Stimulated activated CD4-positive, alpha-beta T cell treated with anti-CD3 and anti-CD28 coated beads, Interleukin-4, amount 100 ng/mL, for 1 hour (primary cell): ENCODE measurements at regions not wholly inside any gene's neighbourhood (a gene's known extent, or its start where the extent isn't known, plus 50 kb on each side); places are given as distances from the start of the nearest gene placed in this dataset.

Experiments
- DNase-seq: peaks from one replicate; pipeline ENCODE4 v3.0.0-alpha.2; 2020

DNA sequence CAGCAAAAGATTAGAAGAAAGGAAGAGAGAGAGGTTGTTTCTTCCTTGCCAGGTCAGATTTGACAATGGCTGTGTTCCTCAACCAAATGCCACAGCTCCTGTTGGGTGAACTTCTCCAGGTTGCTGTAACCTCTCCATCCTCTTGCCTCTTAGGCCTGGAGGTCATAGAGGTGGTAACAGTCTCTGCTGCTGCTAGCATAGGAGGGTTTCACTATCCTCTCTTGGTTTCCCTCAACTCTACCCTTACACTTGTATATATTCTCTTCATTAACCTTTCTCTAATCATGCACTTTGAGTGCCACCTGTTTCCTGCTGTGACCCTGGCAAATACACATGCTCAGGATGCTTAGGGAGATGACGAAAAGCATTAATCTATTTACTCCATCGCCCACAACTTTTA is 67.7 kb upstream of the HIF1A start:
- DNase-seq, result no peak

GRCh38 chr14:61628016-61628725 is 67.1 kb upstream of the HIF1A start:
- no peak for DNase-seq

GRCh38 chr14:61630399-61631044 is 64.8 kb upstream of the HIF1A start:
- no peak for DNase-seq

- no peak for DNase-seq
Observed at GRCh38 chr14:61631045-61631687, 64.1 kb upstream of the HIF1A start.

GRCh38 chr14:61632401-61632800 is 62.9 kb upstream of the HIF1A start:
- DNase-seq, result no peak

DNA sequence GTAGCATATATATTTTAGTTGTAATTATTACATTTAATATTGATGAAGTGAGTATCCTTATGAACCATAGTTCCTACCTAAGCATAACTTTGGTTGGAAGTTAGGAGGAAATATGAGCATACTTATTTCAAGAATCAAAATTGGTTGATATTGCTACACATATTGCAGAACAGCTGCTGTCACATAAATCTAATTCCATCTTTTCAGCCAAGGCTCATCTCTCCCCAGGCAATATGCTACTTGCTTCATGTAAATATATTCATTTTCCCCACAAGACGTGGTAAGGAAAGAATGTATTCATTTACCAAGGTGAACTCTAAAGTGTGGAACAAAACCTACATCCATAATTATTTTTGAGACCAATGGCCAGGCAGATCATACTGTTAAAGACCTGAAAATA is 62.5 kb upstream of the HIF1A start:
- no peak for DNase-seq

DNA sequence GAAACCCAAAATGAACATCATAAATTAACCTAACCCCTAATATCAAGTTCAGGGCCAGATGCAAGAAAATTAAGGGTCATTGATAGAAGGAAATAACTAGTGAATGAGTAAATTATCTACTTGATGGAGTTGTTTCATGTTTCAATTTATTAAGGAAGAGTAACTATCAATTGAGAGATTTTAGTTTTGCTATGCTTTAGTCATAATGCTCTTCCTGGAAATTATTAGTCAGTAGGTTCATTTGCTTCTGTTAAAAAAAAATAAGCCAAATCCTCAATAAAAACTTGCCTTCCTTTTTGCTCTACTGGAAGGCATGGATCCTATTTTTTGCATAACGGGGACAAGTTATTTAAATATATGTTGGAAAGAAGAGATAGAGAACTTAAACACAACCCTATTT is 59.0 kb upstream of the HIF1A start:
- no peak for DNase-seq

DNA sequence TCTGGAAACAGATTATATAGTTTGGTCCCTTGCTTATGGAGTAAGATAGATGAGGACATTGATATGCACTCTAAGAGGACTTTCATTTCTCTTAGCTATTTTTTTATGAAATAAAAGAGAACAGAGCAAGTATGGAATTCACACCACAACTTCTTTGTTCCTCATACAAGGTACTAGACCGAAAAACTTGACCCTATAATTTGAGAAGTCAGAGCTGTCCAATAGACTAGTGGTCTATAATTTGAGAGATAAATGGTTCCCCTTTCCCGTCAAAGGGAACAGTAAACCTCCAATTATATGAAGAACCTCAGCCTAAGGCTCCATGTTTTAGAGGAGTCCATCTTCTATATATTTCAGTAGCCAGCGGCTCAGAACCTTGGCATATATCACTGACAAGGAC is 58.5 kb upstream of the HIF1A start:
- no peak for DNase-seq

DNA sequence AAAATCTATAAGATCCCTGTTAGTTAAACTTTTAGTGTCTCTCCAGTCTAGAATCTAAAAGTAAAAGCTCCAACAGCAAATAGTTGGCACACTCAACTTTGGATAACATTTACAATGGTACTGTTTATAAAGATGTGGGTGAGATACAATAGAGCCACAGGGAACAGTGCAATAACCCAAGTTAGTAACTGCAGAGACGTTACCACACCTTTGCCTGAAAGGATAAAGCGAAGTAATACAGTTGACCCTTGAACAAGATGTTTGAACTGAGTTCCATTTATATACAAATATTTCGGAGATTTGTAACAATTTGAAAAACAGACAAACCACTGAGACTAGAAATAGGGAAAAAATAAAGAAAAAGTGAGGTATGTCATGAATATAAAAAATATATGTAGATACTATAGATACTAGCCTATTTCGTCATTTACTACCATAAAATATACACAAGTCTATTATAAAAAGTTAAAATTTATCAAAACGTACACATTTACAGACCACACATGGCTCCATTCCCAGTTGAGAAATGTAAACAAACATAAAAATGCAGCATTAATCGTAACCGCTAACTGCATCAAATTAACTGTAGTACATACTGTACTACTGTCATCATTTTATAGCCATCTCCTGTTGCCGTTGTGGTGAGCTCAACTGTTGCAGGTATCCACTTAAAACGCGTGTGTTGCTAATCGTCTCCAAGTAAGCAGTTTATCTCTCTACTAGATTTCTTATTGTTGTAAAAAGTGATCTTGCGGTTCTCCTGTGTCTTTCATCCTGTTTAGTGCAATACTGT is 56.5 kb upstream of the HIF1A start:
- DNase-seq, result no peak

- no peak for DNase-seq
Observed at GRCh38 chr14:61640158-61641136, 54.9 kb upstream of the HIF1A start.

GRCh38 chr14:61641914-61642613 is 53.2 kb upstream of the HIF1A start:
- DNase-seq, result no peak

DNA sequence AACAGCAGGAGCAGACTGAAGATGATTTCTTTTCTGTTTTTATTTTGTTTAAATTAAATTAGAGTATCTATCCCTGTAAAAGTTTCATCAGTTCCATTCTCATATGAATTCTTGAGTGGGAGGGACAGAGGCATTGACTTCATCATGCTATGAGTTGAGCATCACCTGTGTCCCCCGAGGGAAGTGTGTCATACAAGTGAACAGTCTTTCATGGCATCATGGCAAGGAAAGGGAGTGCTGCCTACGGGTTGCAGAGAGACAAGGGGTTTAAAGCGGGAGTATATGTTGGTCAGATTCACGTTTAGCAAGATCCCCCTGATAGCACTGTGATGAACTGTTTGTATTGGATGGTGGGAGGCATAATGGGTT is 52.7 kb upstream of the HIF1A start:
- no peak for DNase-seq

DNA sequence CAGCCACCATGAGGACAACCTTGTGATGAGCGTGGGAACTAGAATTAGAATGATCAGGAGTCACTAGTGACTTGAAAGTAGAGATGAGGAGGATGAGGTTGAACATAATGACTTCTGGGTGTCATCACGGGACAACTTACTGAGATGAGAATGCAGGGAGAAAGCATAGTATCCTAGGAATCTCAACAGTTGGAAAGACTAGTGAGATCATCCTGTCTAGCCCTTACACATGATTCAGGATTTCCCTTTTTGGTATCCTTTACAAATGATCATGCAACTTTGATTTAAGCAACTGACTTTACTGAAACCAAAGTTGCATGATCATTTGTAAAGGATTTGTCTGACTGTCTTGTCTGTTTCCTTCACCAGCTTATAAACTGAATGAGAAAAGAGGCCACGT is 51.8 kb upstream of the HIF1A start:
- no peak for DNase-seq

- DNase-seq, result no peak
Observed at GRCh38 chr14:61644175-61644574, 51.1 kb upstream of the HIF1A start.

DNA sequence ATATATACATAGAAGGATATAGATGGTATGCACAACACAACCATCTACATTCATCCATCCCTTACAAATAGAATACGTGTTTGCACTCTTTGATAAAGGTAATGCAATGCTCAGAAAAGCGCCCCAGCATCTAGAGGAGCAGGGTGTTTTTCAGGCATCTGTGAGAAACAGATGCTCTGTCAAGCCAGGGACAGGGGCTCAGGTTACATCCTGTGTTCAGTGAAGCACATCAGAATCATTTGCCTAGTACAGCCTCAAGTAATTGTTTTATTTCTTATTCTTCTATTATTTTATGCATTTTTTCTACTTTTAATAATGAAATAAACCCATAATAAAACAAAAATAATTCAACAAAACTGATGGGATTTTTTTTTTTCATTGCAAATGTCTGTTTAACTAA is 50.5 kb upstream of the HIF1A start:
- no peak for DNase-seq

DNA sequence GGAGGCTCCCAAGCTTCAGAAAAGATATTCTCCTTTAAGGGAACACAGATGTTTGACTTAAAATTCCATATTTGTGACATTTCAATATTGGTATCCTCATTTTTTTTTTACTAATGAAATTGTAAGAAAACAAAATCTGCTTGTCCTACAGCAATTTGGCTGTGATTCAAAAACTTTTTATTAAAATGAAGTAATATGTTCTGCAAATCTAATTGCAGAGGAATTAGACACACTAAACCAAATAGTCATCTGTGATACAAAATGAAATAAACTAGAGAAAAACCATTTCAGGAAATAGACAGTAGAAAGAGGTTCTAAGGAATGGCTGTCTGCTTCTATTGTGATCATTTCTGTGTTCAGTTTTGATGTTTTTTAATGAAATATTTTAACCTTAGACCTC is 50.1 kb upstream of the HIF1A start:
- DNase-seq, result no peak
